Spleen (tissue), 11 donors: ENCODE measurements at regions not wholly inside any gene's neighbourhood (a gene's known extent, or its start where the extent isn't known, plus 50 kb on each side); places are given as distances from the start of the nearest gene placed in this dataset.

Experiments used
- DNase-seq: peaks from one replicate; pipeline ENCODE4 v3.0.0-alpha.2; 2020
- H3K27ac ChIP-seq, 8 donors: fragments of 200-600 bp; sonication (generic) in 7 of 8; 1 replicate in 4 of 8; 2 replicates in 4 of 8; pipeline versions ENCODE4 v1.5.0 to v1.8.0; 2016 to 2021; ENCODE audit warnings: inconsistent platforms in 4 of 8, mild to moderate bottlenecking in 4 of 8, moderate library complexity in 1 of 8
- H3K27me3 ChIP-seq, 7 donors: fragments of 200-600 bp; sonication (generic) in 6 of 7; replicated peaks in 1 of 7; 1 replicate in 4 of 7; 2 replicates in 3 of 7; pipeline versions ENCODE4 v1.5.0 to v1.8.0; 2016 to 2021; ENCODE audit warnings: inconsistent platforms in 3 of 7, mild to moderate bottlenecking in 1 of 7
- H3K36me3 ChIP-seq, 6 donors: fragments of 200-600 bp; sonication (generic) in 5 of 6; 1 replicate in 4 of 6; 2 replicates in 2 of 6; pipeline versions ENCODE4 v1.5.0 to v1.8.0; 2016 to 2021; ENCODE audit warnings: inconsistent platforms in 2 of 6
- H3K4me1 ChIP-seq, 6 donors: fragments of 200-600 bp; sonication (generic) in 5 of 6; 1 replicate in 3 of 6; 2 replicates in 3 of 6; pipeline versions ENCODE4 v1.5.0 to v1.8.0; 2016 to 2021; ENCODE audit warnings: inconsistent platforms in 3 of 6
- H3K4me3 ChIP-seq, 8 donors: fragments of 200-600 bp; sonication (generic) in 7 of 8; 1 replicate in 4 of 8; 2 replicates in 4 of 8; pipeline versions ENCODE4 v1.5.0 to v1.8.0; 2016 to 2021; ENCODE audit warnings: inconsistent platforms in 4 of 8, mild to moderate bottlenecking in 4 of 8, moderate library complexity in 2 of 8
- H3K9me3 ChIP-seq, 8 donors: fragments of 200-600 bp; sonication (generic) in 7 of 8; 1 replicate in 4 of 8; 2 replicates in 4 of 8; pipeline versions ENCODE4 v1.5.0 to v1.8.0; 2016 to 2021; ENCODE audit warnings: inconsistent platforms in 4 of 8
- CTCF ChIP-seq, 11 experiments: fragments of 200-600 bp in 7 of 11; fragments of 450-650 bp in 4 of 11; sonication (generic) in 4 of 11; IDR thresholded peaks in 8 of 11; conservative IDR thresholded peaks in 3 of 11; 1 replicate in 7 of 11; 2 replicates in 4 of 11; pipeline versions ENCODE4 v1.4.0 to v1.8.0; 2016 to 2021; ENCODE audit warnings: antibody characterized with exemption in 11 of 11, inconsistent platforms in 4 of 11, mild to moderate bottlenecking in 1 of 11
- POLR2A ChIP-seq, 3 donors: fragments of 450-650 bp; IDR thresholded peaks; one replicate each; pipeline ENCODE4 v1.5.1; 2017; ENCODE audit warnings: antibody characterized with exemption in 3 of 3, mild to moderate bottlenecking in 1 of 3
- POLR2AphosphoS5 ChIP-seq, 3 donors: sonication (generic); formaldehyde crosslinking; IDR thresholded peaks; one replicate each; pipeline ENCODE4 v1.5.1; 2017; ENCODE audit warnings: antibody characterized with exemption in 3 of 3
- WGBS, 5 donors: extraction: QIAGEN DNeasy Blood & Tissue Kit in 3 of 5; methylation state at CpG; one replicate each; pipeline versions ENCODE4 v1.1.5 to v1.1.7; 2013 to 2018; 5-methylcytosine and 5-hydroxymethylcytosine counted together
- intact Hi-C: fragments of 100-400 bp; cut with DNase I; formaldehyde crosslinking; loops from one replicate; pipeline ENCODE4 v1.15.0; 2023; ENCODE audit warnings: low total_unique reads
- donor health status: healthy with polysubstance abuse.
- donor health status: DM: no; HTN: no; CAD: no; lungs with moderate emphysema.
- donor health status: DM: no; HTN: no; CAD: no.
- donor health status: Bipolar disorder and iron deficiency.
- donor health status: healthy.
- donor health status: DM: no; HTN: no; CAD: no.
- donor health status: DM: yes; HTN: yes; CAD: no.

- 82 to 90% (median 86%) methylated on average over 4 of the region's 4 CpGs for WGBS, 5 donors
- H3K27ac ChIP-seq = no peak overlapping the region
- no peak for DNase-seq
- intact Hi-C loops = no loop called here
- no peaks in the 10 kb centered on the region for H3K9me3 ChIP-seq
- TF ChIP-seq POLR2A (IDR thresholded peaks at IDR 0.05) (no peak), CTCF (IDR thresholded peaks at IDR 0.05 in 8 of 11, conservative IDR thresholded peaks at IDR 0.05 in 3 of 11) (no peak), POLR2AphosphoS5 (IDR thresholded peaks at IDR 0.05) (no peak)
- H3K4me3 ChIP-seq = no peak overlapping the region
- H3K36me3 ChIP-seq = no peaks in the 10 kb centered on the region
- H3K4me1 ChIP-seq = peaks cover 4 to 33% (median 7%) of the 10 kb centered on the region in 6 donors
- H3K27me3 ChIP-seq = no peaks in the 10 kb centered on the region
These were observed 203.4 kb upstream of the ZNF608 start for GRCh38 chr5:124949862-124950261.

DNA sequence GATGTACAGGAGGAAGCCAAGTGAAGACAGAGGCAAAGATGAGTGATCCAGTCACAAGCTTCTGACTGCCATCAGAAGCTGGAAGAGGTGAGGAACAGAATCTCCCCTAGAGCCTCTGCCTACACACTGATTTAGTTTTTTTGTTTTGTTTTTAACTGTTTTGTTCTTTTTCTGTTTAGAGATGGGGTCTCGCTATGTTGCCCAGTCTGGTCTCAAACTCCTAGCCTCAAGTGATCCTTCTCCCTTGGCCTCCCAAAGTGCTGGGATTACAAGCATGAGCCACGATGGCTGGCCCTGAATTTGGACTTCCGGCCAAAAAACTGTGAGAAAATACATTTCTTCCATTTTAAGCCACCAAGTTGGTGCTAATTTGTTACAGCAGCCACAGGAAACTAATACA lies 204.7 kb upstream of the ZNF608 start:
- intact Hi-C loops = no loop called here
- no peaks in the 10 kb centered on the region for H3K9me3 ChIP-seq
- peak overlapping the region in 6 of 8 donors; percentile 42 to 72 (median 66) for H3K27ac ChIP-seq
- DNase-seq = no peak
- no peaks in the 10 kb centered on the region for H3K27me3 ChIP-seq
- H3K36me3 ChIP-seq = no peaks in the 10 kb centered on the region
- TF ChIP-seq POLR2AphosphoS5 (IDR thresholded peaks at IDR 0.05) (no peak), POLR2A (IDR thresholded peaks at IDR 0.05) (no peak), CTCF (IDR thresholded peaks at IDR 0.05 in 8 of 11, conservative IDR thresholded peaks at IDR 0.05 in 3 of 11) (no peak)
- H3K4me3 ChIP-seq = no peak overlapping the region
- 92 to 97% (median 94%) methylated on average over 3 of the region's 3 CpGs for WGBS, 5 donors
- H3K4me1 ChIP-seq = peaks cover 4 to 33% (median 7%) of the 10 kb centered on the region in 6 donors

DNA sequence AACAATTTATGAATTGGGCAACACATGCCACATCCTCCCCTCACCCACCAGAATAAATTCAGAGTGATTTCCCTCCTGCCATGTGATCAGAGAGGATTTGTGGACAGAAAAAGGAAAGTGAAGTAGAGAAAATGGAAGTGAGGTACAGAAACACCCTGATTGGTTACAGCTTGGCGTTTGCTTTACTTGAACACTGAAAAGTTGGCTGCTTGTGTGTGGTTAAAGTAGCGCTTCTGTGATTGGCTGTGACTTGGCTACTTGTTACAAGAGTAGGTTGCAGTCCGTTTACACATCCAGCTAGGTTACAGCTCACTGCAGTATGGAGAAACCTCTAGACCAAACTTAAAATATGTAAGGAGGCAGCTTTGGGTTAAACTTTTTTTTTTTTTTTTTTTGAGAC lies 205.2 kb upstream of the ZNF608 start:
- Histone ChIP-seq H3K36me3 (no peaks in the 10 kb centered on the region), H3K4me1 (peaks cover 4 to 33% (median 7%) of the 10 kb centered on the region in 6 donors), H3K27me3 (no peaks in the 10 kb centered on the region), H3K27ac (peak overlapping the region in 7 of 8 donors; percentile 42 to 72 (median 61)), H3K9me3 (no peaks in the 10 kb centered on the region), H3K4me3 (no peak overlapping the region)
- intact Hi-C loops = no loop called here
- DNase-seq = no peak
- TF ChIP-seq POLR2A (IDR thresholded peaks at IDR 0.05) (no peak), CTCF (IDR thresholded peaks at IDR 0.05 in 8 of 11, conservative IDR thresholded peaks at IDR 0.05 in 3 of 11) (no peak), POLR2AphosphoS5 (IDR thresholded peaks at IDR 0.05) (no peak)
- WGBS, 5 donors = 58 to 73% (median 66%) methylated on average over 3 of the region's 3 CpGs

GRCh38 chr5:124952079-124952478 lies 205.6 kb upstream of the ZNF608 start:
- no peak for DNase-seq
- WGBS, 5 donors = 64 to 82% (median 77%) methylated on average over 7 of the region's 7 CpGs
- peaks cover 4 to 33% (median 7%) of the 10 kb centered on the region in 6 donors for H3K4me1 ChIP-seq

More at GRCh38 chr5:124952079-124952478, 205.6 kb upstream of the ZNF608 start:
- Histone ChIP-seq H3K4me3 (peak overlapping the region in 1 of 8 donors; percentile 2), H3K9me3 (no peaks in the 10 kb centered on the region), H3K36me3 (no peaks in the 10 kb centered on the region), H3K27me3 (no peaks in the 10 kb centered on the region), H3K27ac (peak overlapping the region in 7 of 8 donors; percentile 42 to 72 (median 61))
- TF ChIP-seq POLR2AphosphoS5 (IDR thresholded peaks at IDR 0.05) (no peak), POLR2A (IDR thresholded peaks at IDR 0.05) (no peak), CTCF (IDR thresholded peaks at IDR 0.05 in 8 of 11, conservative IDR thresholded peaks at IDR 0.05 in 3 of 11) (no peak)
- intact Hi-C loops = no loop called here
